OCI-LY1 (cell line): ENCODE measurements at regions not wholly inside any gene's neighbourhood (a gene's known extent, or its start where the extent isn't known, plus 50 kb on each side); places are given as distances from the start of the nearest gene placed in this dataset.

ENCODE experiments used
- H2AFZ ChIP-seq: fragments of 200-600 bp; sonication (generic), shearing (Covaris generic); 2 replicates; pipeline ENCODE4 v1.6.0; 2014; ENCODE audit warnings: antibody characterized with exemption, mild to moderate bottlenecking, low read length
- H3F3A ChIP-seq: fragments of 200-600 bp; sonication (generic), shearing (Covaris generic); 2 replicates; pipeline ENCODE4 v1.6.0; 2014; ENCODE audit warnings: mild to moderate bottlenecking, antibody characterized with exemption, low read length, moderate library complexity; ENCODE audit not compliant: insufficient read depth
- H3K27ac ChIP-seq: fragments of 200-600 bp; sonication (generic); 2 replicates; pipeline ENCODE4 v1.5.1; 2014; ENCODE audit warnings: low read length, mixed run types, mild to moderate bottlenecking, low read depth; ENCODE audit not compliant: poor library complexity, severe bottlenecking
- H3K27me3 ChIP-seq: fragments of 200-600 bp; sonication (generic); 2 replicates; pipeline ENCODE4 v1.6.0; 2014; ENCODE audit warnings: antibody characterized with exemption, mild to moderate bottlenecking, low read length, moderate library complexity; ENCODE audit not compliant: insufficient read depth
- H3K36me3 ChIP-seq: fragments of 200-600 bp; sonication (generic); 2 replicates; pipeline ENCODE4 v1.6.1; 2014; ENCODE audit warnings: mild to moderate bottlenecking, antibody characterized with exemption, low read length, moderate library complexity, mixed read lengths; ENCODE audit not compliant: insufficient read depth
- H3K4me1 ChIP-seq: fragments of 200-600 bp; sonication (generic); 2 replicates; pipeline ENCODE4 v1.5.1; 2014; ENCODE audit warnings: mild to moderate bottlenecking, low read length, moderate library complexity; ENCODE audit not compliant: insufficient read depth, severe bottlenecking
- H3K4me2 ChIP-seq: fragments of 200-600 bp; sonication (generic), shearing (Covaris generic); 2 replicates; pipeline ENCODE4 v1.6.1; 2014; ENCODE audit warnings: low read length
- H3K4me3 ChIP-seq: fragments of 200-600 bp; sonication (generic); 2 replicates; pipeline ENCODE4 v1.5.1; 2014; ENCODE audit warnings: low read length, low read depth, mild to moderate bottlenecking, mixed read lengths; ENCODE audit not compliant: poor library complexity, severe bottlenecking
- H3K79me2 ChIP-seq: fragments of 200-600 bp; shearing (Covaris generic); 2 replicates; pipeline ENCODE4 v1.6.1; 2016; ENCODE audit warnings: mixed run types, low read length, mixed read lengths; ENCODE audit not compliant: insufficient read depth
- H3K9ac ChIP-seq: fragments of 200-600 bp; sonication (generic), shearing (Covaris generic); 2 replicates; pipeline ENCODE4 v1.6.1; 2014; ENCODE audit warnings: mild to moderate bottlenecking, low read length, mixed read lengths
- H3K9me2 ChIP-seq: fragments of 200-600 bp; sonication (generic), shearing (Covaris generic); 2 replicates; pipeline ENCODE4 v1.6.1; 2014; ENCODE audit warnings: low read depth, mild to moderate bottlenecking, low read length, mixed read lengths
- H3K9me3 ChIP-seq: fragments of 200-600 bp; shearing (Covaris generic); 2 replicates; pipeline ENCODE4 v1.6.1; 2014; ENCODE audit warnings: low read length, mixed read lengths
- H4K20me1 ChIP-seq: fragments of 200-600 bp; sonication (generic), shearing (Covaris generic); 2 replicates; pipeline ENCODE4 v1.6.0; 2016; ENCODE audit warnings: mild to moderate bottlenecking, low read length; ENCODE audit not compliant: insufficient read depth
- CTCF ChIP-seq: fragments of 200-600 bp; sonication (generic), shearing (Covaris generic); IDR thresholded peaks from 2 replicates; pipeline ENCODE4 v1.5.1; 2017; ENCODE audit warnings: mild to moderate bottlenecking, antibody characterized with exemption, low read length, moderate library complexity, mixed read lengths
- EZH2 ChIP-seq: fragments of 200-600 bp; sonication (generic), shearing (Covaris generic); IDR thresholded peaks from 2 replicates; pipeline ENCODE4 v1.8.0; 2017; ENCODE audit warnings: borderline replicate concordance, mixed run types, mild to moderate bottlenecking, antibody characterized with exemption, low read length, moderate library complexity, mixed read lengths

GRCh38 chr7:32178677-32179366 is 108.6 kb upstream of the PDE1C start:
- H3K9me3 ChIP-seq = no peaks in the 10 kb centered on the region
- no peak overlapping the region for H3K9ac ChIP-seq
- H3K4me1 ChIP-seq = no peaks in the 10 kb centered on the region
- no peak overlapping the region for H3K4me2 ChIP-seq
- no peak overlapping the region for H2AFZ ChIP-seq
- H3K79me2 ChIP-seq = no peaks in the 10 kb centered on the region
- H4K20me1 ChIP-seq = no peaks in the 10 kb centered on the region
- H3K9me2 ChIP-seq = no peaks in the 10 kb centered on the region
- H3F3A ChIP-seq = no peaks in the 10 kb centered on the region
- TF ChIP-seq EZH2 = no peak
- TF ChIP-seq CTCF = no peak
- H3K36me3 ChIP-seq = no peaks in the 10 kb centered on the region
- H3K27me3 ChIP-seq = no peaks in the 10 kb centered on the region
- no peak overlapping the region for H3K27ac ChIP-seq
- H3K4me3 ChIP-seq = no peak overlapping the region

- Histone ChIP-seq H3K4me2 (no peak overlapping the region), H2AFZ (no peak overlapping the region), H3K4me3 (no peak overlapping the region), H3K36me3 (no peaks in the 10 kb centered on the region), H3K9ac (no peak overlapping the region), H3F3A (no peaks in the 10 kb centered on the region), H3K4me1 (no peaks in the 10 kb centered on the region), H3K27ac (no peak overlapping the region), H3K9me2 (no peaks in the 10 kb centered on the region), H4K20me1 (no peaks in the 10 kb centered on the region), H3K27me3 (no peaks in the 10 kb centered on the region), H3K79me2 (no peaks in the 10 kb centered on the region), H3K9me3 (no peaks in the 10 kb centered on the region)
- TF ChIP-seq CTCF (no peak), EZH2 (no peak)
These were observed 107.0 kb upstream of the PDE1C start for GRCh38 chr7:32177232-32177631.

- no peaks in the 10 kb centered on the region for H3F3A ChIP-seq
These were observed 104.9 kb upstream of the PDE1C start for GRCh38 chr7:32175099-32175498.

More at GRCh38 chr7:32175099-32175498, 104.9 kb upstream of the PDE1C start:
- H3K4me2 ChIP-seq = no peak overlapping the region
- H3K9me2 ChIP-seq = no peaks in the 10 kb centered on the region
- no peak overlapping the region for H3K4me3 ChIP-seq
- no peak overlapping the region for H3K9ac ChIP-seq
- no peak overlapping the region for H2AFZ ChIP-seq
- H3K4me1 ChIP-seq = no peaks in the 10 kb centered on the region
- H3K9me3 ChIP-seq = no peaks in the 10 kb centered on the region
- no peaks in the 10 kb centered on the region for H3K36me3 ChIP-seq
- no peak overlapping the region for H3K27ac ChIP-seq
- no peaks in the 10 kb centered on the region for H4K20me1 ChIP-seq
- H3K79me2 ChIP-seq = no peaks in the 10 kb centered on the region
- no peak for TF ChIP-seq CTCF
- no peak for TF ChIP-seq EZH2
- H3K27me3 ChIP-seq = no peaks in the 10 kb centered on the region
